AG04450 (cell line): ENCODE measurements at regions not wholly inside any gene's neighbourhood (a gene's known extent, or its start where the extent isn't known, plus 50 kb on each side); places are given as distances from the start of the nearest gene placed in this dataset.

Source experiments
- CTCF ChIA-PET: fragments of 300-600, 350-600 bp; formaldehyde crosslinking; extraction: SDS; loops from one replicate; lab custom pipeline; 2022; ENCODE audit warnings: antibody characterized with exemption, inconsistent platforms; lab: Charles Lee
- POLR2A ChIA-PET: fragments of 350-600 bp; formaldehyde crosslinking; extraction: SDS; loops from one replicate; lab custom pipeline; 2021; ENCODE audit warnings: antibody characterized with exemption, inconsistent platforms; lab: Yijun Ruan, JAX
- DNase-seq: peaks from one replicate; pipeline ENCODE4 v3.0.0-alpha.2; 2011; ENCODE audit warnings: low read depth, low spot score
- H3K27ac ChIP-seq: one replicate; pipeline ENCODE4 v1.5.1; 2012; ENCODE audit warnings: low read depth, low read length, control low read depth
- H3K27me3 ChIP-seq: one replicate; pipeline ENCODE4 v1.6.0; 2012; ENCODE audit warnings: low read length; ENCODE audit not compliant: control insufficient read depth, insufficient read depth
- H3K4me3 ChIP-seq: 2 replicates; pipeline ENCODE4 v1.5.1; 2011; ENCODE audit warnings: mild to moderate bottlenecking, low read depth, low read length, control low read depth
- H3K9me3 ChIP-seq: 2 replicates; pipeline ENCODE4 v1.5.1; 2012; ENCODE audit warnings: low read length; ENCODE audit not compliant: control insufficient read depth, insufficient read depth
- TF ChIP-seq, protein P1 (sequence below): IDR thresholded peaks from 2 replicates; pipeline ENCODE4 v1.5.1; 2011; ENCODE audit warnings: low read depth, low read length, control low read depth, inconsistent platforms

DNA sequence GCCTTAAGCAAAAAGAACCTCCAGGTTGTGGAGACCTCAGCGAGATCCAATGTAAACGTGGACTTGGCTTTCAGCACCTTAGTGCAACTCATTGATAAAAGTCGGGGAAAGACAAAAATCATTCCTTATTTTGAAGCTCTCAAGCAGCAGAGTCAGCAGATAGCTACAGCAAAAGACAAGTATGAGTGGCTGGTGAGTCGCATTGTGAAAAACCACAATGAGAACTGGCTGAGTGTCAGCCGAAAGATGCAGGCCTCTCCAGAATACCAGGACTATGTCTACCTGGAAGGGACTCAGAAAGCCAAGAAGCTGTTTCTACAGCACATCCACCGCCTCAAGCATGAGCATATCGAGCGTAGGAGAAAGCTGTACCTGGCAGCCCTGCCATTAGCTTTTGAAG, 58.5 kb downstream of the ARHGAP35 start:
- CTCF ChIA-PET, result interaction anchor here (0.6 kb wide), 1 partner anchor 1808 kb away, joined by 5 read pairs; no protein-coding TSS in a partner anchor
- POLR2A ChIA-PET, result interaction anchor here (1.0 kb wide), 1 partner anchor 57 kb away, joined by 3 read pairs; no protein-coding TSS in a partner anchor
- H3K27ac ChIP-seq, result no peak overlapping the region

DNA sequence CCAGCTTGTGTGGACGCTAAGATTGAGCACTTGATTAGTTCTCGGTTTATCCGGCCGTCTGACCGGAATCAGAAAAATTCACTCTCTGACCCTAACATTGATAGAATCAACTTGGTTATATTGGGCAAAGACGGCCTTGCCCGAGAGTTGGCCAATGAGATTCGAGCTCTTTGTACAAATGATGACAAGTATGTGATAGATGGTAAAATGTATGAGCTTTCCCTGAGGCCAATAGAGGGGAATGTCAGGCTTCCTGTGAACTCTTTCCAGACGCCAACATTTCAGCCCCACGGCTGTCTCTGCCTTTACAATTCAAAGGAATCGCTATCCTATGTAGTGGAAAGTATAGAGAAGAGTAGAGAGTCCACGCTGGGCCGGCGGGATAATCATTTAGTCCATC, 59.6 kb downstream of the ARHGAP35 start:
- POLR2A ChIA-PET, result interaction anchor here (0.7 to 1.0 kb wide), 2 partner anchors 56 to 57 kb away, joined by 3 read pairs; no protein-coding TSS in a partner anchor
- H3K4me3 ChIP-seq, result no peak overlapping the region
- TF ChIP-seq, protein P1, sequence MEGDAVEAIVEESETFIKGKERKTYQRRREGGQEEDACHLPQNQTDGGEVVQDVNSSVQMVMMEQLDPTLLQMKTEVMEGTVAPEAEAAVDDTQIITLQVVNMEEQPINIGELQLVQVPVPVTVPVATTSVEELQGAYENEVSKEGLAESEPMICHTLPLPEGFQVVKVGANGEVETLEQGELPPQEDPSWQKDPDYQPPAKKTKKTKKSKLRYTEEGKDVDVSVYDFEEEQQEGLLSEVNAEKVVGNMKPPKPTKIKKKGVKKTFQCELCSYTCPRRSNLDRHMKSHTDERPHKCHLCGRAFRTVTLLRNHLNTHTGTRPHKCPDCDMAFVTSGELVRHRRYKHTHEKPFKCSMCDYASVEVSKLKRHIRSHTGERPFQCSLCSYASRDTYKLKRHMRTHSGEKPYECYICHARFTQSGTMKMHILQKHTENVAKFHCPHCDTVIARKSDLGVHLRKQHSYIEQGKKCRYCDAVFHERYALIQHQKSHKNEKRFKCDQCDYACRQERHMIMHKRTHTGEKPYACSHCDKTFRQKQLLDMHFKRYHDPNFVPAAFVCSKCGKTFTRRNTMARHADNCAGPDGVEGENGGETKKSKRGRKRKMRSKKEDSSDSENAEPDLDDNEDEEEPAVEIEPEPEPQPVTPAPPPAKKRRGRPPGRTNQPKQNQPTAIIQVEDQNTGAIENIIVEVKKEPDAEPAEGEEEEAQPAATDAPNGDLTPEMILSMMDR, result no peak
- no peaks in the 10 kb centered on the region for H3K9me3 ChIP-seq
- no peak overlapping the region for H3K27ac ChIP-seq
- no peak for DNase-seq
- CTCF ChIA-PET, result no interaction called here
- H3K27me3 ChIP-seq, result no peaks in the 10 kb centered on the region

More for the DNA sequence above, 58.5 kb downstream of the ARHGAP35 start:
- Histone ChIP-seq H3K27me3 (no peaks in the 10 kb centered on the region), H3K9me3 (no peaks in the 10 kb centered on the region), H3K4me3 (no peak overlapping the region)
- DNase-seq, result no peak
- TF ChIP-seq, protein P1, result no peak

DNA sequence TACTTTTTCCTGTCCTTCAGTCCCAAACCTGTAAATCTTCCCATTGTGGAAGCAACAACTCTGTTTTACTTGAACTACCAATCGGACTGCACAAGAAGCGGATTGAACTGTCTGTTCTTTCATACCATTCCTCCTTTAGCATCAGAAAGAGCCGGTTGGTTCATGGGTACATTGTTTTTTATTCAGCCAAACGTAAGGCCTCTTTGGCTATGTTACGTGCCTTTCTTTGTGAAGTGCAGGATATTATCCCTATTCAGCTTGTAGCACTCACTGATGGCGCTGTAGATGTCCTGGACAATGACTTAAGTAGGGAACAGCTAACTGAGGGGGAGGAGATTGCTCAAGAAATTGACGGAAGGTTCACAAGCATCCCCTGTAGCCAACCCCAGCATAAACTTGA, 60.3 kb downstream of the ARHGAP35 start:
- no peak overlapping the region for H3K27ac ChIP-seq
- CTCF ChIA-PET, result no interaction called here

DNA sequence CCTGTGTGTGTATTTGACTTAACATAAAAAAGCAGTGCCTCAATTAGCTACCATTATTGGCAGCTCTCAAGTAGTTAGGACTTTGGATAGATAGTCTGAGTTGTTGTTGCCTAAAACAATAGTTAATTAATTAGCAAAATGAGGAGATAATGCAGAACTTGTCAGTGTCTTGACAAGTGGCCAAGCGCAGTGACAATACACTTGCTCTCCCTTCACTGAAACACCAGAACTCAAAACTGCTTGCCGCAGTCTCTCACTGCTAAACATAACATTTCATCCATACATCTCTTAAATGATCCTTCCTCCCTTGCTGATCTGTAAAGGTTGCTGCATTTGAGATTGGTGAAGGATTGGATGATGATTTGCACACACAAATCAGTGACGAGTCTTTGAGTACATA, 61.7 kb downstream of the ARHGAP35 start:
- Histone ChIP-seq H3K9me3 (no peaks in the 10 kb centered on the region), H3K4me3 (no peak overlapping the region), H3K27me3 (no peaks in the 10 kb centered on the region), H3K27ac (no peak overlapping the region)
- no peak for DNase-seq
- POLR2A ChIA-PET, result no interaction called here
- TF ChIP-seq, protein P1, result no peak
- CTCF ChIA-PET, result no interaction called here

More for the DNA sequence above, 60.3 kb downstream of the ARHGAP35 start:
- Histone ChIP-seq H3K27me3 (no peaks in the 10 kb centered on the region), H3K9me3 (no peaks in the 10 kb centered on the region), H3K4me3 (no peak overlapping the region)
- no peak for DNase-seq
- POLR2A ChIA-PET, result no interaction called here
- TF ChIP-seq, protein P1, result no peak

DNA sequence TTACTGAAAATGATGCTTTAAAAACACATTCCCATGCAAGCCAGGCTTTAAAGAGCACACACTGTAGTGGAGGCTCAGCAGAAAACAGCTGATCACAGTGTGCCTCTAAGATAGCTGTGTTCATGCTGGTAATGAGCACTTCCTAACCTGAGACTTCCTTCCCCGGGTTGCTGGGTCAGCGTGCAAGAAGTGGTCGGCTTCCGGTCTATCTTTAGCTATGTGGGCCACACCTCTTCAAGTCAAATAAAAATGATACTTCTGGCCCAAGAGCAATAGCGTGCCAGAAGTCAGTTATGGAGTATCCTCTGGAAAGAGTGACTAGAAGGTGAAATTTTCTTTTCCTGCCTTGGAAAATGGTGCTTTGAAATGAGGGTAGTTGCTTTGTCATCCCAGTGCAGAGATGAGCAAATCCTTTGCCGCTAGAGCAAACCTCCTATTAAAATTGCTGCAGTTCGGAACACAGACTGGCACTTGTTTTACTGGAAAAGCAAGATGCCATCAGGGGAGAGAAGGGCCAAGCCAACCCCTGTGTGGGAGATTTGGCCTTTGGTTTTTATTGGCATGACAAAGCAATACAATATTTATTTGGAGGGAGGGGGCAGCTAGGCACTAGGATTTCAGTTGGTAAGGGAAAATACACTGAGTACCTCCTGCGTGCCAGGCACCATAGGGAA, 64.2 kb downstream of the ARHGAP35 start:
- ChIA-PET CTCF (interaction anchor here (0.9 to 1.2 kb wide), 4 partner anchors 66 to 171 kb away, joined by 3 to 8 read pairs (median 3); no protein-coding TSS in a partner anchor), POLR2A (no interaction called here)
- H3K4me3 ChIP-seq, result no peak overlapping the region
- DNase-seq, result no peak
- no peak overlapping the region for H3K27ac ChIP-seq
- TF ChIP-seq, protein P1, result no peak
- H3K27me3 ChIP-seq, result no peaks in the 10 kb centered on the region
- no peaks in the 10 kb centered on the region for H3K9me3 ChIP-seq
